ENCODE measurements at regions not wholly inside any gene's neighbourhood (a gene's known extent, or its start where the extent isn't known, plus 50 kb on each side); places are given as distances from the start of the nearest gene placed in this dataset.
"Not testable (repeated sequence)": the region's sequence is repeated elsewhere in the genome, so short reads cannot be mapped to it uniquely, and the experiment has no call there.

DNA sequence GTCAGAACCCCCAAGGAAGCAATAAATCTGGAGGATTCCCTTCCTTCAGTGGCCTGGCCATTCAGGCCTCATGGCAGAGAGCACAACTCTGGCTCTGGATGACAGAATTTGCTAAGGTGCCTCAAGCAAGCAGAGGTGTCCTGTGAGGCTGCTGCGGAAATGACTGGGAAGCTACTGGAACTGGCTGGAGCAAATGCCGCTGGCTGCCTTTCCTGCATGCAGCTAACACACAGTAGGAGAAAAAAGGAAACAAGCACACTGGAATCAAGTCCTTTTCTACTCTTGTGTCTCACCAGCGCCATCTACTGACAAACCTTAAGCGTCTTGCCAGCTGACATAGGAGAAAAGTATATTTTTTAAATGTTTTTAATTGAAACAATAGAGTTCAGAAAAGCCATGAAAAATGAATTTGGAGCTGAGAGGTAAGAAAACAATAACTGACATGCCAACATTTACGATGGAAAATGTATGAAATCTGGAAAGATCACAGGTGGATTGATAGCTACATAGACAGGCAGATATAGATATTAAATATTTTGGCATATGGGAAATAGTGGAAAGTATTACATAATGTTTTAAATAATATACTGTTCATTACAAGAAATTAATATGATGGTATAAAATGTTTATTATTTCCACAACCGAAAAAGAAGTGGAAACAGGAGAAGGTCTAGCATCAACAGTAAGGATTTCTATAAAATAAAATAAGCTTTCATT is 951.6 kb downstream of the ANKRD7 start:
- DNase-seq: peak; percentile 23

DNA sequence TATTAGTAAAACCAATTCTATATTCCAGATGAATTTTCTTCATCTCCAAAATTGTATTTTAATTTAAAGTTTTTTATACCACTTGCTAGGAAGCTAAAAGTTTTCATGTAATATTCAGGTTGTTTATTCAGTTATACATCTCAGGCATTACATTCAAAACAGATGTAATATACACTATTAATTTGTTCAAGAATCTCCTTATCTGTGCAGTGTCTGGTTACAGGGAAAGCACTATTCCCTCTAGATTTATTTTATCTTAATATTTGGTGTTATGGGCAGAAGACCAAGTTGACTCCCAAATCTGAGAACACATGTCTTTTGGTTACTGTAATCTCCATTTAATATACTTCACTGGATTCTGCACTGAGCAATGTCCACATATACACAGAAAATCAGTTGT is 953.4 kb downstream of the ANKRD7 start:
- no peak for DNase-seq

DNA sequence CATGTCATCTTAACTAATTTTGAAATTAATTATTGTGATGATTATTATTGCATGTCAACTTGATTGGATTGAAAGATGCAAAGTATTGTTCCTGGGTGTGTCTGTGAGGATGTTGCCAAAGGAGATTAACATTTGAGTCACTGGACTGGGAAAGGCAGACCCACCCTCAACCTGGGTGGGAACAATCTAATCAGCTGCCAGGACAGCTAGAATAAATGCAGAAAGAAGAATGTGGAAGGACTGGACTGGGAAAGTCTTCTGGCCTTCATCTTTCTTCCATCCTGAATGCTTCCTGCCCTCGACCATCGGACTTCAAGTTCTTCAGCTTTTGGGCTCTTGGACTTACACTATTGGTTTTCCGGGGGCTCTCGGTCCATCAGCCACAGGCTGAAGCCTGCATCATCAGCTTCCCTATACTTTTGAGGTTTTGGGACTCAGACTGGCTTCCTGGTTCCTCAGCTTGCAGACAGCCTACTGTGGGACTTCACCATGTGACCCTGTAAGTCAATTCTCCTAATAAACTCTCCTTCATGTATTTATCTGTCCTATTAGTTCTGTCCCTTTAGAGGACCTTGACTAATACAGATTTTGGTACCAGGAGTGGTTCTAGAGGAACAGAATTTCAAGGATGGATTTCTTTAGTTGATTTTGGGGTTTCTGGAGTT is 959.8 kb downstream of the ANKRD7 start:
- DNase-seq: no peak

DNA sequence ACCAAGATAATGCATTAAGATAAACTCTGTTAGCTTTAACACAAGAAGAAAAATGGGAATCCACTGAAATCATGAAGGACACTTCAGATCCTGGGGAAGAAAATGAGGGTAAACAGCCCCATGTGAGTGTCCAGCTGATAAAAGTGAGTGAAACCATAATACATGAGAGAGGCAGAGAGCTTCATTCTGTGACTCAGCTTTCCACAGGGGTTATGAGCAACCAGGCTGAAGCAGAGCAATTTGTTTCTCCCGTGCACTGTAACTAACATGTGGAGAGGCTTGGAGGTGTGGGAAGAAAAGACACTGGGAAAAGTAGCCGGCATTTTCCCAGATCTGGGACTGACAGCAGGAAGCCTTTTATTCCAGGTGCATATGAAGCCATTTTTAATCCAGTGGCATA is 971.7 kb downstream of the ANKRD7 start:
- DNase-seq: no peak

DNA sequence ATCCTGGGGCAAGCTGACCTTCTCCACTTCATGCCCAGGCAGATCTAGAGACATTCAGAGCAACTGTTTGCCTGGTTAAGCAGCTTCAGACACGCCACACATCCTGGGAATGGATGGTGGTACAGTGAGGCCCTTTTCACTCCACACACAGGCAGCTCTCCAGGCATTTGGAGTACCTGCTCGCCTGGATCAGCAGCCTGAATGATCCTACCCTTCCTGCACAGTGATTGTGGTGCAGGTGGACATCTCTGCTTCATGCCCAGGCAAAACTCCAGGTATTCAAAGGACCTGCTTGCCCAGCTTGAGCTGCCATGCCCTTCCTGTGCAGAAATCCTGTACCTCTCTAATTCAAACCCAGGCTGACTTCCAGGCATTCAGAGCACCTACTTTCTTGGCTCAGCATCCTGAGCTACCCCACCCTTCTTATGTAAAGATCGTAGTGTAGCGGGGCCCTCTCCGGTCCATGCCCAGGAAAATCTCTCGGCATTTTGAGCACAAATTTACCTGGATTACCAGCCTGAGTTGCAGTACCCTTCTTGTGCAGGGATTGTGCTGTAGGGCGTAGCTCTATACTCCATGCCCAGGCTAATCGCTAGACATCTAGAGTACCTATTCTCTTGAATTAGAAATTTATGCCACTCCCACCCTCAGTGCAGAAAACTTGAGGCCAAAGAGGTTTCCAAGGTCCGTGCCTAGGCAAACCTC is 972.8 kb downstream of the ANKRD7 start:
- DNase-seq: no peak

DNA sequence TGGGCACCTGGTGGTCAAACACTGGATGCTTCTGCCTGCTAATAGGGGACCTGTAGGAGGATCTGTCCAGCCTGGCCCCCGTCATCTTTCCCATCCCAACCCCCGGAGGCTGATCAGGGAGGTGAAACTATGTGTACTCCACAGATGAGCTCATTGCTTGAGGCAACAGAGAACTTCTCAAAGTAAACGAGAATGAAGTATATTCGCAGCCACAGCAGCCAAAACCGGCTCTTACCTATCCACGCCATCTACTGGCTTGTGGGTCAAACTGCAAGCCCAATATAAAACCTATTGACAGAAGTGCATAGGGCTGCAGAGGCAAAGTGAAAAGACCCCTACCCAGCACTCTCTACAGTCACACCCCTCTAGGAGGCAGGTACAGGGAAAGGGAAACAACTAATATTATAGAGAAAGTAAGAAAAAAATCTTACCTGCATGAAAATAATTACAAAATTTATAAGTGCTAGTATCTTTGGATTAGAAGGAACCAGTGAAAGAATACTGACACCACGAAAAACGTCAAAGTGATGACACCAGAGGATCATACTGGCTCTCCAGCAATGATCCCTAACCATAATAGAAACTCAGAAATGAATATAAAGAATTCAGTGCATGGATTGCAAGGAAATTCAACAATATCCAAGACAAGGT is 973.5 kb downstream of the ANKRD7 start:
- no peak for DNase-seq

DNA sequence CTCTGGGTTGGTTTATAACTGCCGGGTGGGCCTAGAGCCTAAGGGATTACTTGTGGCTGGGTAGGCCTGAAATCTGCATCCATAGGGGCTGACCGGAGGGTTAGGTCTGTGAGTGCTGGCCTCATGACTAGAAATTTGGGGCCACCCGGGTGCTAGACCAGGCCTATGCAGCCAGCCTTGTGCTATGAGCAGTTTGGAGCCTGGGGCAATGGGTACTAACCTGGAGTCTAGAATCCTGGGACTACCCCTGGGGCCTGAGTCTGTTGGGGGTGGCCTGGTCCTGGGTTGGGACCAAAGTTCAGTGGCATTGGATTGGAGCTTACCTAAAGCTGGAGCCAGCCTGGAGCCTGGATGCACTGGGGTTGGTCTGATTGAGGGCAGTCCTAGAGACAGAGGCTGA is 995.2 kb downstream of the ANKRD7 start:
- no peak for DNase-seq

DNA sequence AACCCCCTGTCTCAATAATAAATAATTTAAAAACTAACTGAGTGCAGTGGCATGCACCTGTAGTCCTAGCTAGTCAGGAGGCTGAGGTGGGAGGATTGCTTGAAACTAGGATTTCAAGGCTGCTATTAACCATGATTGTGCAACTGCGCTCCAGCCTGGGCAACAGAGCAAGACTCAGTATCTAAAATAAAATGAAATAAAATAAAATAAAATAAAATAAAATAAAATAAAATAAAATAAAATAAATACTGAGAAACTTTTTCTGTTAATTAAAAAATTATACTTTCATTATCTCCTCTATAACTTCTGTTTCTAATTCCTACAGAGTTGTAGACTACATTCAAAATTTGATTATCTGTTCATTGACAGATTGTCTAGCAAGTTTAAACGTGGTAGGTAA is 999.4 kb downstream of the ANKRD7 start:
- no peak for DNase-seq

DNA sequence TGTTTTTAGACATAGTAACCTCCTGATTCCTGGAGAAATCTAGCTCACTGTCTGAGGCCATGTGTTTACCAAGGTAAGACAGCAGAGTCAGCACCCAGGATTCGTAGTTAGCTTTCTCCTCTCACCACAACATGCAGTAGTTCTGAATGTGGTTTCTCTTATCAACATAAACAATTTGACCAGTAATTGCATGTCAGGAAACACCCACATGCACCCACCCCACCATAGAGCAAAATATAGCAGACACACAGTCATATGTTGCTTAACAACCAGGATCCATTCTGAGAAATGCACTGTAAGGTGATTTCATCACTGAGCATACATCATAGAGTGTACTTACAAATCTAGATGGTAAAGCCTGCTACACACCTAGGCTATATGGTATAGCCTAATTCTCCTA is 1004.0 kb downstream of the ANKRD7 start:
- no peak for DNase-seq

DNA sequence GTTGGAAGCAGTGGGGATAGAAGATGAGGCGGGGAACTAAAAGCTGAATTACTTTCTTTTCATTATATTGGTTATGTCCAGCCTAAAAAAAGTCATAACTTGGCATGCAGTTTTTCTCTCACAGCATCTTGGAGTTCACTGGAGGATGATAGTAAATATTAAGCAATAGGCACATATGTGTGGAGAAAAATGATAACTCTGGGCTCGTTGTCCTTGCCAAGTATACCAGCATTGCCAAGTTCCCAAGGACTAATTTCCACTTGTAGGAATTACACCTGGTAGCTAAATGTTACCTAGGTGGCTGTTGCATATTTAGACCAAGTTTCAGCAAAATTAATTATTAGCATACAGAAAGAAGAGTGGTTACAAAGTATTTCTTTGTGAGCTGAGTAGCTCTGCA is 1007.6 kb downstream of the ANKRD7 start:
- DNase-seq: no peak

DNA sequence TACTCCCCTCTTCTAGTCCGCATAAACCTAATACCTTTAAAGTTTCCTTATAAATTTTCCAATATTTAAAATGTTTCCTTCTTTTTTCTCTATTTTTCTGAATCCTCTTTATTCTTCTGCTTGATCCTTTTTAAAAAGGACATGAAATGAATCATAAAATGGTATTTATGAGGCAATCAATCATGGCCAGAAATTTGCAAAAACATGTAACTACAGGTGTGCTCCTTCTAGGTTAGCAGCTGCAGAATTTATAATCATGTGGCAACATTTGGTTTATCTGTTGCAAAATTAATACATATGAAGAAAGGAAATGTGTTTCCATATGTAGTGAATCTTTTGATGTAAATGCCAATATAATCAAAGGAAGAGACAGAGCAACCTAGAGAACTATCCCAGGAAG is 1008.5 kb downstream of the ANKRD7 start:
- DNase-seq: no peak

DNA sequence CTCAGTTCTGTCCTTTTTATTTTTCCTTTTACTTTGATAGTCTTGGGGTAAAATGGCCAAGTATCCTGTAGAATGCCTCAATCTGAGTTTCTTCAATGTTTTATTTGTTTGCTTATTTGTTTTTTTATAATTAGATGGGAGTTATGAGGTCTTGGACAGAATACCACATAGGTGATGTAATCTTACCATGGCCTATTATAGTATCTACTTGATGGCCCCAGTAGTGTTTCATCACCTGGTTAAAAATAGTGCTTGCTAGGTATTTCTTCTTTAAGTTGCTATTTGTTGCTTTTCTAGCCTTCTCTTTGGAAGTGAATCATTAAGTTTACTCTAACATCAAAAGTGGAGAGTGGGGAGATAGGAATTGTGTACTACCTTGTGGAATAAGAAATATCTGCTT is 1020.0 kb upstream of the KCND2 start:
- DNase-seq: no peak

DNA sequence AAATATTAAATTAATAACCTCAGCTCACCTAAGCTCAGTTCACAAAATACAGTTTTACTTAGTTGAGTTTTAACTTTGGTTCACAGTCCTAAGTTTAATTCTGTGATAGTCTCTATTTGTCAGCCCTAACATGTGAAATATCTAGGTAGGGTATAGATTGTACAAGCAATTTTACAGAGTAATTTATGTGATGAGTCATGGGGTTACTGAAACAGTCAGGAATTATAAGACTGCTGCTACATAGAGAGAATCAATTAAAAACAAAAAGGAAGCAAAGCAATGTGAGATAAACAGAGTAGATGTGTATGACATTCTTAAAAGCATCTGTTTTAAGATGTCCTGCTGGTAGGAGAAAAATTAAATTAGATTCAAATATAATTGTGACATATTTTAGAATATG is 1018.2 kb upstream of the KCND2 start:
- DNase-seq: no peak

DNA sequence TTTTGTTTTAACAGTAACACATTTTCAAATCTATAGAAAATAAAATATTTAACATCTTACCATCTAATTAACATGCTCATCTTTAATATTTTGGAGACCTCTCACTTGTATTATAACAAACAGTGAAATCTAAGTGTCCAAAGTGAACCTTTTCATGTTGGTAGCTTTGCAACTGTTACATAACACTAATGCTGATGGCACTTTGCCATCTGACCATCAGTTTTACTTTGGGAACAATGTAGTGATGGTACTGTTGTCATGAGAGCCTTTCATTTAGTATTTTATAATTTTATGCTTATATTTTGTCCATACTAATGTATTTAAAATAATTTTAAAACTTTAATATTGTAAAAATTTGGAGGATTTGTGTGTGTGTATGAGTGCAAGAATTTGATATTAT is 1017.0 kb upstream of the KCND2 start:
- DNase-seq: no peak

DNA sequence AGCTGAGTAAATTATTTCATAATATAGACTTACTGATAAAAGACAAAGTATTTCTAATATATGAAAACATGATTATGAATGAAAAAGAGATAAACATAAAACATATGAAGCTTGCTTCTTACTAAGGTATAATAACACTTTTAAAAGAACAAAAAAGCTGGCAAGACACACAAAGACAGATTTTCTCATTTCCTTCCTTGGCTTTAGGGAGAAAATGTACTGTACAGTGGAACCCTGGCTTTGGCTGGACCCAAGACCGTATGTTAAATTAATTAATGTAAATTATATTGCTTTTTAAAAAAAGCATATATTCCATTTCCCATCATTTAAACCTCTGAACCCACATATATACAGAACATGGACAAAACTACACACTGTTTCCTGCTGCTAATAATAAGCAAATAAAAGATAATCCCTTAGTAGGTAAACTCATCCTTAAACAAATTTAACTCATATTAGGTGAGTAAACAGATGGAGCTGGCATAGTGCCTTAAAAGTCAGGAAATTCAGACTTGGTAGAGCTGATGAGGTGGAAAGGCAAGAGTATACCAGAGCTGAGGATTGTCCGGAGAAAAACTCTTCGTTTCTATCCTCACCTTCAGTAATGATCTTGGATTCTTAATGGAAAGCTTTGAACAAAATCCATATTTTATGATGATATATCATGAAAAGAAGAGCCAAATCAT is 1016.4 kb upstream of the KCND2 start:
- DNase-seq: no peak

DNA sequence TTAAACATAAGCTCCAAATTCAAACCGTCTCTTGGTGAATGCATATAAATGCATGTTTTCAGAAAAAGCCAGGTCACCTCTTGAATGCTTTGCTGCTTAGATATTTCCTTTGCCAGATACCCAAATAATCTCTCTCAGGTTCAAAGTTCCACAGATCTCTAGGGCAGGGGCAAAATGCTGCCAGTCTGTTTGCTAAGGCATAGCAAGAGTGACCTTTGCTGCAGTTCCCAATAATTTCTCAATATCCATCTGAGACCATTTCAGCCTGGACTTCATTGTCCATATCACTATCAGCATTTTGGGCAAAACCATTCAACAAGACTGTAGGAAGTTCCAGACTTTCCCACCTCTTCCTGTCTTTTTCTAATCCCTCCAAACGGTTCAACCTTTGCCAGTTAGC is 1006.2 kb upstream of the KCND2 start:
- DNase-seq: not testable (repeated sequence)

DNA sequence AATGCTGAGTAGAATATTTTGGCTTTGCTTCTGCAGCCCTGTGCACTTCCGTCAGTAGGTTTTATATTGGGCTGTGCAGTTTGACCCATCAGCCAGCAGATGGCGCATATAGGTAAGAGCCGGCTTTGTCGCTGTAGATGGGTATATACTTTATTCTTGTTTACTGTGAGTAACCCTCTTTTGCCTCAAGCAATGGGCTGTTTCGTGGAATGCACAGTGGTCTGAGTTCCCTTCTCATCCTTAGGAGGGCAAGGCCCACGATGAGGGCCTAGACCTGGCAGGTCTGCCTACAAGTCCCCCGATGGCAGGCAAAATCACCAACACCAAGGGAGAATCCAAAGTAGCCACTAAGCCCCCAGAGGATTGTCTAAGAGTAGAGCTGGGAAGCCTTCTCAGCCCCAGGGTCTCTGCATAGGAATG is 1002.9 kb upstream of the KCND2 start:
- DNase-seq: peak in 1 of 2 experiments; percentile 27

DNA sequence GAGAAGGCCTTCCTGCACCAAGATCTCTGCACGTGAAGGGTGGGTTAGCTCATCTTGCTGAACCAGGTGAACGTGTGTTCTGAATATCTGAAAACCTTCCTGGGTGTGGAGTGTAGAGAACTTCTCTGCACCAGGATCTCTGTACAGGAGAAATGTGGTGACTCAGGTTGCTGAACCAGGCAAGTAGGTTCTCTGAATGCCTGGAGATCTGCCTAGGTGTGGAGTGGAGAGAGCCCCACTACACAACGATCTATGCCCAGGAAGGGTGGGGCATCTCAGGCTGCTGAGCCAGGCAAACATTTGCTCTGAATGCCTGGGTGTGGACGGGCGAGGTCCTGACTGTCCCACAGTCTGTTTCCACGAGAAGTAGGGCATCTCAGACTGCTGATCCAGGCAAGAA is 1002.3 kb upstream of the KCND2 start:
- DNase-seq: no peak

DNA sequence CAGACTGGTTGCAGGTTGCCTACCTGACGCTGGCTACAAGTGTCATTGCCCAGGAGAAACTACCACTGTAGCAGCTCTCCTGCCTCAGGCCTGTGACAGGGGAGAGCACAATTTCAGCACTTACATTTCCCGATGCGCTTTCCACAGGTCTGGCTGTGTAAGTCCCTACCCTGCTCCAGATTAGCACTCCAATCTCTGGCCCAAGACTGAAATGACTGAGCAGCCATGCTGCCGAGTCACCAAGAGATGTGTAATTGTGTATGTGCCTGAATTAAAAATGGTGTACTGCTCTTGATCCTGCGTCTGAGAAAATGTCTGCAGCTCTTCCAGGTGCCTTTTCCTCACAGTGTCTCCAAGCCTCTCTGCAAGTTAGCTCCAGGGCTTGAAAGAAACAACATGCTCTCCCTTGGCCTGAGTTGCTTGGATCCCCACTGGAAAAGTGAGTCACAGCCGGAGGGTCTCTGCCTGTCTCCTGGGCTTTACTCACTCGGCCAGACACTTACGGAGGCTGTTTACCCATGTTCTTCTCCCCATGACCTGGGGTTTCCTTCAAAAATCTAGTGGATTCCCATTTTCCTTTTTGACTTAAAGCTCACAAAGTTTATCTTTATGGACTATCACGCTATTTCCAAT is 1001.7 kb upstream of the KCND2 start:
- no peak for DNase-seq

DNA sequence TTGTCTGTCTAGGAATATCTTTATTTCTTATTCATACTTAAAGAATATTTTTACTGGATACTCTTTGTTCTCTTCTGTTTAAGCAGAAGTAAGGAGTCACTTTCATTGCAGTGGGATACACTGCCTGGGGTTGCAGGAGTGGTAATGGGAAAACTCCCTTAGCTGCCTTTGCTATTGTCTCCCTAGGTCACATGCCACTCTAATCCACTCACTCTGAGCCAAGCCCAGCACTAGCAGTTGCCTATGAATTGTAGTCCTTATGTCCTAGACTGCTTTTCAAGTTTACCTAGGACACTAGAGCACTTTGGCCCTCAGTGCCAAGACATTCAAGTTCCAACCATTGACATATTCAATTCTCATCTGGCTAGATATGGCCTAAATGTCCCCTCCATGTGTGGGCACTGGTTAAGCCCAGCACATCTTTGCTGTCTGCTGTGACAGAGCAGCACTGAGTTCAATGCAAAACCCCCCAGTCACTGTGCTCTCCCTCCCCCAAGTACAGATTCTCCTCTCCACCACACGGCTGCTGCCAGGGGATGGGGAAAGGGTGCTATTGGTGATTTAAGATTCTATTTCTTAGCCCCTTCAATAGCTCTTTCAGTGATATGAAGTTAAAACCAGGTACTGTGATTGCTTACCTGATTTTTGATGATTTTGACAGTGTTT is 991.7 kb upstream of the KCND2 start:
- DNase-seq: no peak

DNA sequence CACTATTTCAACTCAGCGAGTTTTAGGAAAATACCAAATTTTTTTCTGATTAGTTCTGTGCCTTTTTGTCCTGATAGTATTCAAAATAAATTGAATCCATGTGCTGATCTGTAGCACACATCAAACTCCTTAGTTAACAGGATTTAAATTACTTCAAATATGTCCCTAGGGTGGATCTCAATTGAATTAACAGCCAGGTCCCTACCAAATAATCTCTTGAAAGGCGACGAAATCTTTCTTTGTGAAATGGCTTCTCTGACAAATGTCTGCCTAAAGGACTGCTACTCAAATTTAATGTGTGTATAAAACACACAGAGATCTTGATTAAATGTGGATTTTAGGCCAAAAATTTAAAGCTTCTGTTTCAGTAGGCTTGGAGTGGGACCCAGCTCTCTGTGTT is 989.6 kb upstream of the KCND2 start:
- DNase-seq: no peak

DNA sequence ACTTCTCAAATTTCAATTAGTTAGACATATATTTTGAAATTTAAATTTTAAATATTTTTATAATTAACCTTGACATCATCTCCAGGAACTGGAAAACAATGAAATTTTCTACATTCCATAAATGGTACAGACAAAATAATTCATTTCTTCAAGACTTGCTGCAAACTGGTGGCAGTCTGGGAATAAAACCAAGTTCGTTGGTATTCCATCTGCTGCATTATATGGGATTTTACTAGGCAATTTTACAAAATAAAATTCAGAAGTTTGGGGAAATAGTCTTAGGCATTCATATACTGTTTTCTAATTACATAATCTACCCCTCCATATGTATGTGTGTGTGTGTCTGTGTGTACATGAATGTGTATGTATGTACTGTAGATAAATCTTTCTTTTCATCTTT is 984.6 kb upstream of the KCND2 start:
- DNase-seq: no peak
